NT2/D1 (cell line): ENCODE measurements at regions not wholly inside any gene's neighbourhood (a gene's known extent, or its start where the extent isn't known, plus 50 kb on each side); places are given as distances from the start of the nearest gene placed in this dataset.

Experiments
- SUZ12 ChIP-seq: IDR thresholded peaks from 2 replicates; pipeline ENCODE4 v1.6.1; 2011; ENCODE audit not compliant: insufficient read length, insufficient read depth; ENCODE audit errors: extremely low read depth
- YY1 ChIP-seq: IDR thresholded peaks from 2 replicates; pipeline ENCODE4 v1.6.1; 2011; ENCODE audit not compliant: insufficient read length, insufficient read depth
- ZNF274 ChIP-seq: IDR thresholded peaks from 2 replicates; pipeline ENCODE4 v1.6.1; 2011; ENCODE audit warnings: mild to moderate bottlenecking, low read depth, low read length

- TF ChIP-seq ZNF274: no peak
- TF ChIP-seq SUZ12: no peak
- TF ChIP-seq YY1: no peak
These were observed 105.1 kb upstream of the CNKSR3 start for GRCh38 chr6:154615483-154616025.
